GM21723 (cell line): ENCODE measurements at regions not wholly inside any gene's neighbourhood (a gene's known extent, or its start where the extent isn't known, plus 50 kb on each side); places are given as distances from the start of the nearest gene placed in this dataset.
"Not testable (repeated sequence)": the region's sequence is repeated elsewhere in the genome, so short reads cannot be mapped to it uniquely, and the experiment has no call there.

ENCODE experiments used
- ATAC-seq: cut with Tn5 transposase; IDR thresholded peaks from one replicate; pipeline ENCODE4 v1.9.1; 2021; ENCODE audit warnings: mild to moderate bottlenecking, moderate library complexity; ENCODE audit not compliant: unreplicated experiment

DNA sequence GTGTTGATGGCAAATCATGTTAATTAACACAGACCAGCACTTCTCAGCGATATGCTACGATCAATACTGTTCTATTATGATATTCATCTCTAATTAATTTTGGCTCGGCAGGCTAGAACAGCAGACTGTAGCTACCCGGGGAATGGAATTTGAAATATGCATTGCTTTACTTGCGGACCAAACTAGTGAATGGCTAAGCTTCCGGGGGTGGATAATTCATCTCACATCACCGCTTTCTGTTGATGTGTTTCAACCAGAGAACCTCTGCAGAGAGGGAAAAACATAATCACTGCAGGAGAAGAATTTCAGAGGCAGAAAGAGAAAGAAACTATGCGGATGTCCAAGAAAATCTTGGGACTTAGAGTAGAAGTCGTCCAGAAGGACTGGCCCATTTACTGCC is 490.9 kb downstream of the STK39 start:
- no peak for ATAC-seq

DNA sequence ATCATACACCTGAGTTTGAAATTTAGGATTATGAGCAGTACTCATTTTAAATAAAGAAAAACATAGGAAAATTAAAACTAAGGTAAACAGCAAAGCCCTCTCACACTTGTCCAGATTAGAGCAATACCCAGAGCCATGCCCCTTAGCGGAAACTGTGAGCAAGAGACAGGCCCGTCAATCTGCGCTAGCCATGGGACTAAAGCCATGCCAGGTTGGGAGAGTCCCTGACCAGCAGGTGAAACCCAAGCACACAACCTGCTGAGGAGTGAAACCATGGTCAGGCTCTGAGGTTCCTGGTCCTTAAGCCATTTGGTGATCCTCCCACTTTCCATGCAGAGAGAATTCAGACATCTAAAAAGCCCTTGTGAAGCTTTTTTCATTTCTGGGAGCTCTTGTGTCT is 494.3 kb downstream of the STK39 start:
- ATAC-seq: no peak

DNA sequence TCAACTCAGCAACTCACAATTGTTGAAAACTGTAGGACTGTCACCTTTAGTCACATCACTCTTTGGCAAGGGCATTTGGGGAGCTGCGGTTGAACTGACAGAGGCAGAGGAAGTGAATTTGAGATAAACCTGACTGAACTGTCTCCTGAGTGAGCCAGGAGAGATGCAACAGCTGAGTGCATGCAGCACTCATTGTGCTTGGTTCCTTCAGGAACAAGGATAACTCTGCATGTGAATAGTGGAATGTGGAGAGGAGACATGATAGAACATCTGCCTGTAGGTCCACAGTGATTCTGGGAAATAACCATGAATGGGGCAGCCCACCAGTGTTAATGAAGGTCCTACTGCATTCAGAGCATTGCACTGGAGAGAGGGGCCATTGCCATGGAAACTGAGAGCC is 494.7 kb downstream of the STK39 start:
- ATAC-seq: no peak

DNA sequence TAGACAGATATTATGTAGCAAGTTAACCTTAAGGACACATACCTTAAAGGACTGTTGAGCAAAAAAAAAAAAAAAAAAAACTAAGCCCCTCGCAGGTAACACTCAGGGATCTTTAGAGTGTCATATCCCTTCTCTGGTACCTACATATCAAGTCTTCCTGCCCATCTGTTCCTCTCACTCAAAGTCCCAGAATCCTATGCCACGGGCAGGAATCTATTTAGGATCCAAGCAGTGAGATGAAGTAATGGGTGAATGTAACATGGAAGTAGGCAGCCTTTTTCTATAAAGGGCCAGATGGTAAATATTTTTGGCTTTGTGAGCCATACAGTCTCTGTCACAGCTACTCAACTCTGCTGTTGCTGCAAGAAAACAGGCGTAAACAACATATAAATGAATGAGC is 496.7 kb downstream of the STK39 start:
- ATAC-seq: no peak

DNA sequence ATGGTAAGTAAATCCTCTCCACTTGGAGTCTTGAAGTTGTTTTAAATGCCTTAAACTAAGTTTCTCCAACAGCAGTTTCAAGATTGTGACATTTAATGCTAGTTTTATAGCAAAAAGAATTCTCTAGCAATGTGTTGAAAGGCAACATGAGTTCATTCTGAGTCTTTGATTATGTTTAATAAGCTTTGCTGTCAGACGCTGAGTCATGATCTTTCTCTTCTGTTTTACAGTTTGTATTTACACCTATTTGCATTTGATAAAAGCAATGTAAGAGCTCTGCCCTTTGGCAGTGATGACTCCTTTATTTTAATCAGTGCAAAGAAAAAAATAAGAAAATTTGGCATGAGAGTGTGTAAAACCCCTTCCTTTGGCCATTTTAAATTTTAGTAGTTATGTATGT is 497.7 kb downstream of the STK39 start:
- ATAC-seq: no peak

DNA sequence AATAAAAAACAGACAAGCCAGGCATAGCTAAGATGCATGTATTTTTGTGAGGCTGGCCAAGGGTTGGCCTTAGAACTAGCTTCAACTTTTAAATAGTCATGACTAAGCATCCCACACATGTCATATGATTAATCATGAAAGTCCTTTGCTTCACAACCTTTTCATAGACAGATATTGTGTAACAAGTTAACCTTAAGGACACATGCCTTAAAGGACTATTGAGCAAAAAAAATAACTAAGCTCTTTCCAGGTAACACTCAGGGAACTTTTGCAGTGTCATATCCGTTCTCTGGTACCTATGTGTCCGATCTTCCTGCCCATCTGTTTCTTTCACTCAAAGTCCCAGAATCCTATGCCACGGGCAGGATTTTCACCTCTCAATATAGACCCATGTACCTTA is 498.4 kb downstream of the STK39 start:
- no peak for ATAC-seq

DNA sequence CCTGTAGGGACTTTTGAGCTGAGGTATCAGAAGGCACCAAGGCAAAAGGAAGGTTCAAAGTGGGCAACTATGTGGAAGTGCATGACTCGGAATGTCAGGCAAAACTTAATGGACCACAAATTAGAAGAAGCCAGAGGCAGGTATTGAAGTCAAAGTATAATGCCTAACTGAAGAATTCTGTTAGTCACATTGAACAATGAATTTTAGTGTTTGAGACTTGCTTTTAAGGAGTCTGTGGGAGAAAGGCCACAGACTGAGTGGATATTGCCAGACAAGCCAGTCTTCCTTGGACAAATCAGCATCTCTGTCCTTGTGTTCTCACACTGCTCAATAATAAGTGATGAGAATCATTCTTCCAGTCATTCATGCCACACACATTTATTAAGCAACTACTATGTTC is 498.9 kb downstream of the STK39 start:
- no peak for ATAC-seq

DNA sequence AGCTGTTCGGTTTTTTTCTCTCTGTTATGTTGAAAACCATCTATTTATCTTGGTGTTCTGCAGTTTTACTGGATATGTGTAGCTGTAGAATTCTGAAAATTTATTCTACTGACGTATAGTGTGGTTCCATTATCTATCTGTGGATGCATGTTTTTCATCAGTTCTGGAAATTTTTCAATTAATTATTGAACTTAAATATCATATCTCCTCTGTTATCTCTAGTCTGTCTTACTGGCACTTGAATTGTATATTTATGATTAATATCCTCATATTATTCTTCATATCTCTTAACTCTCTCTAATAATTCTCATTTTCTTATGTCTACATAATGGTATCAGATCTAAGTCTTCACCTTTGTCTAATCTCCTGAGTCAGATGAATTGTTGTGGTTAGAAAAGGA is 501.7 kb downstream of the STK39 start:
- ATAC-seq: no peak

DNA sequence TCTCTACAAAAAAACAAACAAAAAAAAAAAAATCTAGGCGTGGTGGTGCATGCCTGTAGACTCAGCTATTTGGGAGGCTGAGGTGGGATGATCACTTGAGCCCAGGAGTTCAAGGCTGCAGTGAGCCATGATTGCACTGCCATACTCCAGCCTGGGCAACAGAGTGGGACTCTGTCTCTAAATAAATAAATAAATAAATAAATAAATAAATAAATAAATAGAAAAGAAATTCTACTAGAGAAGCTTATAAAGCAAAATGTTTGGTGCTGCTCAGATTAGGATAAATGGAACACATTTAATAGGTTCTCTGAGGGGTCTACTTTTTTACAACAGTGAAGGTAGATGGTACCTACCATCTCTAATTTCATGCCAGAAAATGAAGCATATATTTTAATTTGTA is 507.5 kb downstream of the STK39 start:
- not testable (repeated sequence) for ATAC-seq

DNA sequence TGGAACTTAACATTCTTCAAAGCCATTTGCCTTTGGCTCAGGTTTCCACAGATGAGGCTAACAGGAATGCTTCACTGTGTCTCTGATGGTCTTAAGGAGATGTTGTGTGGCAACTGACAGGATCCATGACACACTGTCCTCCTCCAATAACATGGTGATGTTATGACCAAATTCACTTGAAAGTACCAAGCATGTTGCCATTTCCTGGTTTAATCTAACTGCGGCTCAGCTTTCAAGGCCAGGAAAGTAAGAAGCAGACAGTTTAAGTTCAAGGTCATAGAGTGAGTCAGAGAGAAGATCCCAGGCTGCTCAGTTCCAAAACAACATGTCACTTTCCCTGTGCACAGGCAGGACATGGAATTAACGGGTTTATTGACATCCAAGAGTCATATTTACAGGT is 513.6 kb downstream of the STK39 start:
- ATAC-seq: no peak

DNA sequence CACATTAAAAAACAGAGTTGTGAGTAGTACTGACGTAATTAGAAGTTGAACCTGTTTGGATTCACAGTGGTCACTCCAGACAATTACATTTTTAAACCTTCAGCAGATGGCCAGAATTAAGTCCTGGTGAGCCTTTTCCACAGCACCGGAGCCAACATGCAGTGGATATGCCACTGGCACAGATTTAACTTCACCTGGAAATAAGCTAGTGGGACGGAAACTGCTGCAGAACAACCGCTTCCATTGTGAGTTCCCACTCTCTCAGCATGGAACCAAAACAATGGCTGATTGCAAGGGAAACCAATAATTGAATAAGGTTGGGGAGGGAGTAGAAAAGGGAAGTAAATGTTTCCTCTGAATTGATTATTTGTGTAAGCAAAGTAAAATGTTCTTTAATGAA is 515.1 kb downstream of the STK39 start:
- ATAC-seq: no peak

DNA sequence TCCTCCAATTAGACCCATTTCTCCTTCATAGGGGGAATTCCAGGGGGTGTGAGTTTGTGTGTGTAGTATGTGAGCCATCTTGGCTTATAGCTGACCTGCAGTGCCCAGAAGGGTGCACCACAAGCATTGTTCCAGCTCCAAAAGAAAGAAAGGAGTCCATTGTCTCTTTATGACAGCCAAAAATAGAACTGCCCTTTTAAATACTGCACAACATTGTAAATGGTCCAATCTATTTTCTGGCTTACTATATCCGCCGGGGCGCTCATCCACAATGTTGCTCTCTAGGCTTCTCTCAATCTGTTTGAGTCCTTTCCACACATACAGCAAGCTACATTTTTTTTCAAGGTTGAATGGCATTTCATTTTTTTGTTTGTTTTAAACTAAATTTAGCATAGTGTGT is 517.5 kb downstream of the STK39 start:
- no peak for ATAC-seq

DNA sequence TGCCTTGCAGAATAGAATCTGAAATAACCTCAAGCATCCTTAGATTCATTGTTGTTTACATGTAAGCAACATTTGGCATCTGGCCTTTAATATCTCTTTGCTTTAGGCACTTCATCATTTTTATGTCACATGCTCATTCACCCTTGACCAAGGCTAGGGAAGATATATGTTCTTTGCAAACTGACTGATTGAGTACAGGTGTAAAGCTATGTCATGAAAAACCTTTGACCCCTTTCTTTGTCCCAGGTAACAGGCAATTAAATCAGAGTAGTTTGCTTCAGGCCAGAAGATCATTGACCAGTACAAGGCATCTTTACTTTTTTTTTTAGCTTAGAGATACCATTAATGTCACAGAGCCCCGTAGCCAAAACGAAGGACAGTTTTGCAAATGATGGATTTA is 520.6 kb downstream of the STK39 start:
- ATAC-seq: no peak

DNA sequence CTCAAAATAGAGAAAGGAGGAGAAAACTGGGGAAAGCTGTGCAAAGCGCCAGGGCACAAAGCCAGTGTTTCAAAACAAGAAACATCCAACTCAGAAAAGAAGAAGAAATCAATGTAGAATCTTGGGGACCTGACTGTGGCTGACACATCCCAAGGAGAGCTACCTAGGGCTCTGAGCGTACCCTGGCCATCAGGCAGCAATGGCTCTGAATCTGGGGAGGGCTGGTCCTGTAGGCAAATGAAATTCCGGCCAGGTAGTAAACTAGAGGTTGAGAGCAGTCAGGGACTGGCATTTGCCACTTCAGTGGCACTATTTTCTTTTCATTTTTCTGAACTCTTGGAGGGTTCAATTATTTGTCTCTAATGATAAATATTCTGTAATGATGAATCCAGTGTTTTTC is 525.8 kb downstream of the STK39 start:
- no peak for ATAC-seq

DNA sequence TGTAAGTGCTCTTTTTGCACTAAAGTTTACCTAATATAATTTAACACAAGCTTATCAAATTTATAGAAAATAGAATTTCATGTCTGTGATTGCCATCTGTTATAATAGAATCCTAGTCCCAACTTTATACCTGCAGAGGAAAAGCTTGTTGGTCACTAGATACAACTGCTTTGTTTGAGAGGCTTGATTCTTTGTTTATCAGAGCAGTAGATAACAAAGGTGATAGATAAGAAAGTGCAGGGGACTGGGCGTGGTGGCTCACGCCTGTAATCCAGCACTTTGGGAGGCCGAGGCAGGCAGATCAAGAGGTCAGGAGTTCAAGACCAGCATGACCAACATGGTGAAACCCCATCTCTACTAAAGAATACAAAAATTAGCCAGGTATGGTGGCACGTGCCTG is 528.0 kb downstream of the STK39 start:
- ATAC-seq: no peak

DNA sequence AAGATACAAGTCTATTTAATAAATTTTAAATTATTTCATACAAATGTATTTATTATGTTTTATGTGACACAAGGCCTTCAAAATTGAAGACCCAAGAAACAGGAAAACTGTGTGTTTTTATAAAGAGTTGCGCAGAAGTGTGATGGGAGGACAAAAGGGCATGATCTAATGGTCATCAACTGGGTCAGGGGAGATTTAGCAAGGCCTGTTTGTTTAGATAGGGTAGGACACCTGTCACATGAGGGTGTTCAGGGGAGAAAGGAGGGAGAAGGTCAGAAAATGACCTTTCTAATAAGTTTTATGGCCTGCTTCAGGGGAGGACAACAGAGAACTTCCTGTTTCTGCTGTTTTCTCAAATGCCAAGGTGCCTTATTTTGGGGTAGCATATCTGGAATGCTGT is 528.8 kb downstream of the STK39 start:
- no peak for ATAC-seq

DNA sequence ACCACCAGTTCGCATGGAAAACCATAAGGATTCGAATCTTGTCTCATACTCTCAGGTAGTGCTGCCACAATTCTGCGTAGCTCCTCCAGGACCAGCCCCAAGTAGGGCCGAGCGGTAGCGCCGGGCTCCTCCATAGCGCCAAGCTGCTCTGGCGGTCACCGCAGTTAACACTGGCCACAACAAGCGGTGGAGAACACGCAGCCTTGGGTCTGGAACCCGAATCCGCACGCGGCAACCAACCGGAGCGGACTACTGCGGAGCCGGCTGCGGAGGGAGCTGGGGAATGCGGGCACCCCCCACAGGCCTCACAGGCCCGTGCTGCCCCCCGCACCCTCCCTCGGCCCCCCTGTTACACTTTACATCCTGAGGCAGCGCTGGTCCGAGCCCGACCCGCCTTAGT is 531.5 kb downstream of the STK39 start:
- ATAC-seq: no peak

DNA sequence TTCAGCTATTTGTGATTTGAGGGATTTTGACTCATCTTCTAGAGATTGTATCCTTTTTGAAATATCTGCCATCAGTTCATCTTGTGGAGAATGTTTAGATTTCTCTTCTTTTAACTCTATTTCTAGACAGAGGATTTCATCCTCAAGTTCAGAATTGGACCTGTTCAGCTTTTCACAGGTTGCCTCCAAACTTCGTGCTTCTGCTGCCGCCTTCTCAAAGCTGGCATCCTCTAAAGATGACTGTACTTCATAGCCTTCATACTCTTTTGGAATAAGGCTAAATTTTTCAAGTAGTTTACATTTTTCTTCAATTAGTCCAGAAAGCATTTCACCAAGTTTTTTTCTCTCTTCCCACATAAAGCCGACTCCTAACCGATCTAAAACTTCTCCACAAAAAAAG is 531.9 kb downstream of the STK39 start:
- ATAC-seq: not testable (repeated sequence)

DNA sequence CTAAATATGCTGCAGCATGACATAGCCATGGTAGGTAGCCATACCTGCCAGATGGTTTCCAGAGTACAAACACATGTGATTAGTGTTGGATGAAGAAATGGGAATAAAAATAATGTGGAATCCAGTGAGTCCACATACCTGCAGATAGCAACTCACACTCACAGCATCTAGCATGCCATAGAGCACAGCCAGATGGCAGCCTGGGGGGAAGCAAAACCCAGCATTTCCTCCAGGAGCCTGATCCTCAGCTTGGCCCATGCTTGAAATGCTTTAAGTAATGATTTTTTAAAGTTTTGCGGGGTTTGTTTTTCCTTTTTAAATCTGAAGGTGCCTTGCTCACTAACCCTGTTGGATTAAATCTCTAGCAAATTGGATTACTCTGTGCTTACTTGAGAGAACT is 535.1 kb downstream of the STK39 start:
- ATAC-seq: no peak

DNA sequence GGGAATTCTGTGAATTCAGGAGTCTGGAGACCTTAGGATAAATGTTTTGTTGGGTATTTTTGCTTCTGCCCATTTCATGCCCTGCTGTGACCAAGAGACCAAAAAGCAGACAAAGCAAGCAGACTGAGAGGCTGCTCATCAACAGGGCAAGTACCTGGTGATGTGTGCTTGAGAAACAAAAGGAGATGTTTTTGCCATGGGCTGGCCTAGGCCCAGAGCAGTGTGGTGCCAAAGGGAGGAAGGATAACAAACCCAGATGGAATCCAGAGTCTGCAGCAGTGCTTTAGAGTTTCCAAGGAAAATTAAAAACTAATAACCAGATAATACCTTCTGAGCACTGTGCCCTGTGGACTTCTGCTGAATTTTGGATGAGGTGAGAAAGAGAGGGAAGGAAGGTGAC is 538.4 kb downstream of the STK39 start:
- ATAC-seq: no peak

DNA sequence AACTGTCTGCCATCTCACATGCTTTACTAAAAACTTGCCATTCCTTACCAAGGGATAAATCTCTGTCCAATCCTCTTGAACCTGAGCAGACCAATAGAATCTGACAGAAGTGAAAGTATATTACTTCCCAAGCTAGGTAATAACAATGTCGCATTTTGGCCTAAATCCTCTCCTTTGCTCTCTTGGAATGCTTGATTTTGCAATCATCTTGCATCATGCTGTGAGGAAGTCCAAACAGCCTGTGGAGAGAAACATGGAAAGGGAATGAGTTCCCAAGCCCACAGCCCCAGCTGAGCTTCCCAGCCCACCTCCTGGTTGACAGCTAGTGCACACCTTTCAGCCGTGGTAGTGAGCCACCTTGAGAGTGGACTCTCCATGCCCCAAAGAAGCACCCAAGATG is 540.6 kb downstream of the STK39 start:
- ATAC-seq: no peak

DNA sequence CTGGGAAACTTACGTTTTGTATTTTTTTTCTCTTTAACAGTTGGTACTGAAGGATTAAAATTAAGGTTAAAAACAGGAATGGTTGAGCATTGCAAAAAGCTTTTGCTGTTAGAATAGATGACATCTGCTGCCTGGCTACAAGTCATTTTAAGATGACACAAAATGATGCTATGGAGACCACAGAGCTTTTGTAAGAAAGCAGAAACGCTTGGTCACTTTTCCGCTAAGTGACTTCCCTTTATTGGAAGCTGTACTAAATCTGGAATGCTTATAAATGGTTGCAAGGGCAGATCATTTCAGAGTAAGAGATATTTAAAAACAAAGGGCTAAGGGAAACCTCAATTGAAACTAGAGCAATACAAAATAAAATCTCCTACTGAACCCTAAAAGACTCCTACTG is 544.0 kb downstream of the STK39 start:
- ATAC-seq: no peak

DNA sequence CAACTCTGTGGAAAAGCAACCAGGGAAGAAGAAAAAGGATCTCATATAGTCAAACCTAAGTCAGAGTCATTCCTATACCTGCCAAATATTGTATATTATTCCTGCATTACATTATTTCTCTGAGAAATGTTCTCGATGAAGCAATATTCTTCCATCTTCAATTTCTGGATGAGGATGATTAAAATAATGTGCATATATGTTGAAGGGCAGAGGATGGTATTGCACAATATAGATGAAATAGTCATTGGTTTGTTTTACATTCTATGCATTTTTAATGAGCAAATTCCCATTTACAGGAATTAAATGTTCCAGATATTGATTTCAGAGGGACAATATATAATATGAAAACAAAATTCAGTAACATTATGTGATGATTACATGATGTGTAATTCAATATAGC is 545.2 kb downstream of the STK39 start:
- no peak for ATAC-seq

DNA sequence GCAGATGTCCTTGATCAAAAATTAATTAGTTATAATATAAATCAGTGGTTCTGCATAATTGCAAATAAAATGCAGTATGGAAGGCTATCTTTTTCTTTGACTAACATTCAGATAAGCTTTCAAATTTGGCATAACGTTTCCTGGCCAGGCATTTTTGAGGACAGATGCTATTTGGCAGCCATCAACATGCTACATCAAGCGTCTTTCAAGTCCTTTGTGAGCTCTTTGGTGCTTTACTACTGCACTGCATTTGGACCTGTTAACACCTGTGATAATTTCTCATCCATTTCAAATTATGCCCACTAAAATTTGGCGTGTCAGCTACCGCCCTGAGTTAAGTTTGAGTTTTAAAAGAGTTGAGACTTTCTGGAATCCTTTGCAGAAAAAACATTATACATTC is 545.7 kb downstream of the STK39 start:
- no peak for ATAC-seq
